NCI-H524 (cell line): ENCODE measurements at regions not wholly inside any gene's neighbourhood (a gene's known extent, or its start where the extent isn't known, plus 50 kb on each side); places are given as distances from the start of the nearest gene placed in this dataset.

Source experiments
- DNase-seq, 2 experiments: peaks; one replicate each; lab custom pipeline; 2025; lab: John Stamatoyannopoulos, UW

- no peak for DNase-seq
These were observed 872.7 kb downstream of the DCDC2C start for GRCh38 chr2:4576075-4576474.

DNA sequence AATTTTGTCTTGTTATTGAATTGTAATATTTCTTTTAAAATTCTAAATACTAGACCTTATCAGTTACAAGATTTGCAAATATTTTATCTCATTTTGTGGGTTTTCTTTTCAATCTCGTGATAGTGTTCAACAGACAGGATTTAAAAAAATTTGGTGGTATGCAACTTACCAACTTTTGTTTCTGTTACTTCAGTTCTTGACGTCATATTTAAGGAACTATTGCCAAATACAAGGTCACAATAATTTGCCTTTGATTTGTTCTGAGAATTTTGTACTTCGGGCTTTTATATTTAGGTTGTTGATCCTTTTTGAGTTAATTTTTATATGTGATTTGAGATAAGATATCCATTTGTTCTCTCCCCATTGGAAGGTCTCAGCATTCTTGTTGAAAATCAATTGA, 876.6 kb downstream of the DCDC2C start:
- no peak for DNase-seq

DNA sequence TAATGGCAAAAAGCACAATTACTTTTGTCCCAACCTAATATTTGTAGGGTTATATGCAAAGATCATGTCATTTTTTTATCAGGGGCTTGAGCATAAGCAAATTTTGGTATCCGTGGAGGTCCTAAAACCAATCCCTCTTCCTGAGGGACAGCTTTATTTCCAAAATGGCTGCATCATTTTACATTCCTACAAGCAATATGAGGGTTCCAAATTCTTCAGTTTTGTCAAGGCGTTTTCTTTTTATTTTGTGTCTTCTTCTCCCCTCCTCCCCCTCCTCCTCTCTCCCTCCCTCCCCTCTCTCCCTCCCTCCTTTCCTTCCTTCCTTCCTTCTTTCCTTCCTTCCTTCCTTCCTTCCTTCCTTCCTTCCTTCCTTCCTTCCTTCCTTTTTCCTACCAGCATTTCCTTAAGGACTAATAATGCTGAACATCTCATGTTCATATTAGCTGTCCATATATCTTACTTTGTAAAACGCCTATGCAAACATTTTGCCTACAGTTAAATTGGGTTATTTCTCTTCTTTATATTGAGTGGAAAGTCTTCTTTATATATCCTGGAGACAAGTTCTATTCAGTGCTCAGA, 881.8 kb downstream of the DCDC2C start:
- DNase-seq = no peak

- no peak for DNase-seq
These were observed 885.2 kb downstream of the DCDC2C start for GRCh38 chr2:4588606-4589005.

- DNase-seq = no peak
These were observed 887.9 kb downstream of the DCDC2C start for GRCh38 chr2:4591261-4591660.

GRCh38 chr2:4597400-4597799, 894.0 kb downstream of the DCDC2C start:
- peak; percentile 68 to 92 for DNase-seq

GRCh38 chr2:4604767-4605166, 901.4 kb downstream of the DCDC2C start:
- no peak for DNase-seq

GRCh38 chr2:4618141-4618540, 914.8 kb downstream of the DCDC2C start:
- no peak for DNase-seq

DNA sequence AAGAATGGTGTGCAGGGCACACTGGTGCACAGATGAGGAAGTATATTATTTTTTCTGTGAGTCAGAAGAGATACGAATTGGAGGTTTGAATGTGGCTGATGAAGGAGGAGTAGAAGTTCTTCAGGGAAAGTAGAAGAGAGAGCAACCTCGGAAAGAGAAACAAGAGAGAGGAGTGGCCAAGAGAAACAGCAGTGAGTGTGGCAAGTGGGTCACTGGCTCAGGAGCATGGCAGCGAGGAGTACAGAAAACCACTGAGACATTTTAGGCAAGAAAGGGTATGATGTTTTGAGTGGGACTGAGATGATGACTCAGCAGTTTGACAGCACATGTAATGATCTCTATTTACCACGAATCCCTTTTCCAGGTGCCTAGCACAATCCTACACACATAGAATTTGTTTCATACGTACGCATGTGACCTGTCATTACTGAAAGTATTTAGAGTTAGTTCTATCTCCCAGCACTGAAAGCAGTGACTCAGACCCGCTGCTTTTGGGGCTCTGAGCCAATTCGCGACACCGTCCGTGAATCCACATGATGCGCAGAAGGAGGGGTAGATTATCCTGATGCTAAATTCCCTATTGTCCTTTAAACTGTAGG, 915.4 kb downstream of the DCDC2C start:
- DNase-seq = no peak

GRCh38 chr2:4628998-4629501, 925.7 kb downstream of the DCDC2C start:
- DNase-seq = no peak

DNA sequence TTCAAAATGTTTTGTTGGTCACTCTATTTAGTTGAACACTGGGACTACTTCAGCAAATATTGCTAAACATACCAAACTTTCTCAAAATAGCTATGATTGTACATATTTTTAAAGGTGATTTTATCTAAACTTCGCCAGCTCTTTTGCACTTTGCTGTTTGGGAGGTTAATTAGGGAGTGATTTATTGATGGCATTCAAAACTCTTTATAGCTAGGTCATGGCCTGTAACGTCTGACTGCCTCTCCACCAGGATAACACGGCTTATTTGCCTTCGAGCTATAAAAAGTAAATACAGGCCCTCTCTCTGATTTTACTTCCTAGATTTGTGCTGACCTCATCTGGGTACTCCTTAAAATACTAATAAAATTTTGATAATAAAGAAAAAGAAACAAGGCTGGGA, 931.9 kb downstream of the DCDC2C start:
- DNase-seq = no peak

DNA sequence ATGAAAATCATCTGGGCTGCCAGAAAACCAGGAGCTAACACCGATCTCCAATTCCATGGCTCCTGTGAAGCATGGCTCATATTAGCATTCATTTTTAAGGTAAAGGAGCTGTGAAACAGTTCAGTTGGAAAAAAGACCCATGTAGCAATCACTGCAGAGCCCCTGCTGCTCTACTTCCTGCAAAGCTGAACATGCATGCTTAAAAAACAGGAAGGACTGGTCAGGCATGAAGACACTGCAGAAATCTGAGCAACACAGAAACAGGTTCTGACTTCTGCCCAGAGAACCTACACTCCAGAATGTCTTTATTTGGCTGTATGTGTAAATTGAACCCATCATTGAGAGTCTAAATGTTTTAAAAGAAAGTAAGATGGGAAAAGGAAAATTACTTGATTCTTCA, 950.6 kb downstream of the DCDC2C start:
- DNase-seq = no peak

DNA sequence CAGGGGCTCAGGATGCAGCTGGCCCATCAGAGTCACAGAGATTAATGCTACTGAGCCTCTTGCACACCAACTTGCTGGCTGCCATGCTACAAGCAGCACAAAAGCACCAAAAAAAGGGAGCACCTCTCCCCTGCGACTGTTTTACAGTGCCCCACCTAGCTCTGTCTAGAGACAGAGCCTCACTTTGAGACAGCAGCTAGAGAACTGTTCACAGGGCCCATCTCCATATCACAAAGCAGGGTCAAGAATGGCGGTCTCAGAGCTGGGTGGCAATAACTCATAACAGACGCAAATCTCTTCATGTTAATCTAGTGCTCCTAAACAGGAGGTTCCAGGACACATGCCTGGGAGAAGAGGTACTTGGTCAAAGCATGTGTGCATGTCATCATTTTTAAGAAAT, 953.0 kb downstream of the DCDC2C start:
- DNase-seq = no peak

DNA sequence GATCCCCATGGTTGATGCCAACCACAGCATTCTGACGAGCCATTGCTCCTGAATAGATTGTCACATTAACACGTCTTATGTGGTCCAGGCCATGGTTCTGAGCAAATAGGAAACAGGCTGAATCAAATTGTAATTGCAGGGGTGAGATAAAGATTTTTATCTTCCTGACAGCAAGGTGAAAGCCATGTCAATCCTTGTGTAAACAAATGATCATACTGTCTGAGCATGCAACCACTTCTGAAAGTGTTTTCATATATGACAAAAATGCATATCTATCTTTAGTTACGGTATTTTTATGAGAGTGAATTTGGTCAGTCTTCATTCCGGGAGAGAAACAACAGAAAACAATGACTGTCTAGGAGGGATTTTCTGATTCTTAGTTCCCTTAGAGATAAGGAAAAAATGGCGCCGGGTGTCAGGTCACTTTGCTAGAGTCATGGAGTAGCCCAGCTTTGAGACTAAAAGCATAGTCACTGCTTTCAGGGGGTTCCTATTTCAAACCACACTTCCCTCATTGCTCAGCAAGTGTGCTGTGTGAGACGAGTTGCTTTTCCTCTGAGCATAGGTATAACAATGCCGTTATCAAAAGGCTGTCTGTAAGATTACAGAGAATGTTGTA, 958.9 kb downstream of the DCDC2C start:
- DNase-seq = no peak

GRCh38 chr2:4668381-4668780, 965.0 kb downstream of the DCDC2C start:
- DNase-seq = no peak

GRCh38 chr2:4670331-4670730, 967.0 kb downstream of the DCDC2C start:
- DNase-seq = no peak

DNA sequence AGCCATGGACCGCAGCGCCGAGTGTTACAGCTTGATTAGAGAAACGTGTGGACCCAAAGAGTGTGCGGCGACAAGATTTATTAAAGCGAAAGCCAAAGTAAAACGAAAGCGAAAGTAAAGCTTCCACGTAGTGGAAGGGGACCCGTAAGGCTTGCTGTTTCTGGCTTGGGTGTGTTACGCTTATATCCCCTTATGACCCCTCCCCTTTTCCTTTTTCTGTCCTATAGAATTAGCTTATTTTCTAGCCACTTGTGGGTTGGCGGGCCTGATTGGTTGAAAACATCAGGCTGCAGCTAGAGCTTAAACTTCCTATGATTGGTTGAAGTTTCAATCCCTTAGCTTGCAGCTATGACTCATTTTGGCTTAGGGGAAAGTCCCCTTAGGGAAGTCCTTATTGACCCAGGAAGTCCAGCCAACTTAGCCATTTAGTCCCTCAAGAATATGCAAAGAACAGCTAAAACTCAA, 969.7 kb downstream of the DCDC2C start:
- DNase-seq = peak; percentile 57 to 84

DNA sequence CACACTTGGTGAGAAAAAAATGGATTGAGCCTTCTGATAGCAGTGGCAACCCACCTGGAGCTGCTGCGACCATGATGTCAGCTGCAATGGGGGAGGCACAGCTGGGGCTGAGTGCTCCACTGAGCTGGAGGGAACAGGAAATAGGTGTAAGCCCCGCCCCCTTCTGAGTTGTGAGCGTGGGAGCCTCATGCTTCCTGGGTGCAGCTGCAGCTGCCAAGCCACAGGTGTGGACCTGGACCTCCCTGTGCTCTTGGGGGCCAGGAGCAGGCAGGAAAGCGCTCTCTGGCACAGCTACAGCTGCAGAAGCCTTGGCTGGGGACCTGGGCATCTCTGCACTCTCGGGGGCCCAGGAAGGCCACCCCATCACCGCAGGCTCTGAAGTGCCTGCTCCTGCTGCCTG, 970.6 kb downstream of the DCDC2C start:
- DNase-seq = no peak

- DNase-seq = no peak
These were observed 971.9 kb downstream of the DCDC2C start for GRCh38 chr2:4675295-4675694.

DNA sequence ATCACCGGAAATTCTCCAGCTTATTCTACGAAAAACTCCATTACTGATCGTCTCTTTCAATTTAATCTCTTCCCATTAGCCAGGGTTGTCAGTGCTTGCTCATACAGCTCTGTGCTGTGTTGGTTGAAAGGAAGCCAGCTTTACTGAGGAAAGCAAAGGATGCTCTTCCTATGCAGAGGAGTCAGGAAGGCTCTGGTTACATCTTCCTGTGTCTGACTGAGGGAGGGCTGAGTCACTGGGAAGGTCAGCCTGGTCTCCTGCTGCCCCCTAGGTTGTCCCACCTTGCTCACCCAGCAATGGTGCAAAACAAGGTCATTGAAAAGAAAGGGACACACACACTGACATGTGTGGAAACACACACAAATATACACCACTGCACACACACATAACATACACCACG, 975.6 kb downstream of the DCDC2C start:
- no peak for DNase-seq

- DNase-seq = no peak
These were observed 976.0 kb downstream of the DCDC2C start for GRCh38 chr2:4679391-4679790.

GRCh38 chr2:4684921-4685320, 981.5 kb downstream of the DCDC2C start:
- no peak for DNase-seq

DNA sequence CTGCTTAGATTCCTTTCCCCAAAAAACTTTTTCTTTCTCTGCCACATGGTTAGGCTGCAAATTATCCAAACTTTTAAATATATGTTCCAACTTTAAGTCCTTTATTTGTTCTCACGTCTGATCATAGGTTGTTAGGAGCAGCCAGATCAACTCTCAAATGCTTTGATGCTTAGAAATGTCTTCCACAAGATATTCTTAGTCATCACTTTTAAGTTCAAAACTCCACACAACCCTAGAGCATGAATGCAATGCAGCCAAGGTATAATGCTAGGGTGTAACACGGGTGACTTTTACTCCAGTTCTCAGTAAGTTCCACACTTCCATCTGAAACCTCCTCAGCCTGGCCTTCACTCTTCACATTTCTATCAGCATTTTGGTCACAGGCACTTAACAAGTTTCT, 987.5 kb downstream of the DCDC2C start:
- DNase-seq = no peak

GRCh38 chr2:4693266-4693665, 989.9 kb downstream of the DCDC2C start:
- DNase-seq = no peak
